ENCODE measurements at regions not wholly inside any gene's neighbourhood (a gene's known extent, or its start where the extent isn't known, plus 50 kb on each side); places are given as distances from the start of the nearest gene placed in this dataset.
A peak's percentile ranks its signal among the peaks of the same experiment; 100 is the strongest.

DNA sequence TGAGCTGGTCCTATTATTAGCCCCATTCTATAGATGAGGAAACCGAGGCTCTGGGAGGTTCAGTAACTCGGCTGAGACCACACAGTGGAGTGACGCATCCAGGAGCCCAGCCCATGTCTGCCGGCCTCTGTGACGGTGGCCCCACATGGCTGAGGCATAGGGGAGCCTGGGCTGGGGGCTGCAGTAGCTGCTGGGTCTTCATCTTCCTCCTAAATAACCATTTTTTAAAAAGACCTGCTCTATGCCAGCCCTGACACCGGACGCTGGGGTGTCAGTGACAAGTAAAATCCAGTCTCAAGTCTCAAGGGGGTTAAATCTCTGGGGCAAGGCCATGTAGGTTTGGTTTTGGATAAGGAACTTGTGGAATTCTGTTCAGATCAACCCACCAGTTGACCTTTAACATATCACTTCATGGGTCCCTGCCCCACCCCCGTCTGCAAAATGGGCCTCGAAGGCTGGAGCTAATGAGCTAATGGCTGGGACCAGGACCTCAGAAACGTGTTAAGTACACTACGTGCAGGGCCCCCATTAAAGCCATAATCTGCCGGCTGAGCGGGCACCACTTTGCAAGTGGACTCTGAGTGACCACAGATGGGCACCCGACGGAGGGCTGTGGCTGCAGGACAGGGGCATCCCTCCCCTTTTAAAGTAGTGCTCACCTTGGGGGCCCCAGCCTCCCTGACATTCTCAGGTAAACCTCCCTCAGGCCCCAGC is 136.5 kb upstream of the UNC5B start:
- H3K36me3 ChIP-seq = no peaks in the 10 kb centered on the region
- H3K9me3 ChIP-seq = no peaks in the 10 kb centered on the region
- intact Hi-C loops (cut with DNase I) = no loop called here
- DNase-seq (peak in 2 of 3 donors; percentile 36 to 42), ATAC-seq (no peak)
- WGBS (ENCODE audit: insufficient coverage, low coverage, low lambda C conversion rate, missing lambda C conversion rate) = 73% methylated on average over 3 of the region's 15 CpGs
- H3K27ac ChIP-seq = no peak overlapping the region
- TF ChIP-seq, protein P1, sequence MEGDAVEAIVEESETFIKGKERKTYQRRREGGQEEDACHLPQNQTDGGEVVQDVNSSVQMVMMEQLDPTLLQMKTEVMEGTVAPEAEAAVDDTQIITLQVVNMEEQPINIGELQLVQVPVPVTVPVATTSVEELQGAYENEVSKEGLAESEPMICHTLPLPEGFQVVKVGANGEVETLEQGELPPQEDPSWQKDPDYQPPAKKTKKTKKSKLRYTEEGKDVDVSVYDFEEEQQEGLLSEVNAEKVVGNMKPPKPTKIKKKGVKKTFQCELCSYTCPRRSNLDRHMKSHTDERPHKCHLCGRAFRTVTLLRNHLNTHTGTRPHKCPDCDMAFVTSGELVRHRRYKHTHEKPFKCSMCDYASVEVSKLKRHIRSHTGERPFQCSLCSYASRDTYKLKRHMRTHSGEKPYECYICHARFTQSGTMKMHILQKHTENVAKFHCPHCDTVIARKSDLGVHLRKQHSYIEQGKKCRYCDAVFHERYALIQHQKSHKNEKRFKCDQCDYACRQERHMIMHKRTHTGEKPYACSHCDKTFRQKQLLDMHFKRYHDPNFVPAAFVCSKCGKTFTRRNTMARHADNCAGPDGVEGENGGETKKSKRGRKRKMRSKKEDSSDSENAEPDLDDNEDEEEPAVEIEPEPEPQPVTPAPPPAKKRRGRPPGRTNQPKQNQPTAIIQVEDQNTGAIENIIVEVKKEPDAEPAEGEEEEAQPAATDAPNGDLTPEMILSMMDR (IDR thresholded peaks at IDR 0.05) = no peak
- TF ChIP-seq POLR2A (IDR thresholded peaks at IDR 0.05) = no peak
- no peaks in the 10 kb centered on the region for H3K27me3 ChIP-seq
- H3K4me3 ChIP-seq = no peak overlapping the region
- no peaks in the 10 kb centered on the region for H3K4me1 ChIP-seq

DNA sequence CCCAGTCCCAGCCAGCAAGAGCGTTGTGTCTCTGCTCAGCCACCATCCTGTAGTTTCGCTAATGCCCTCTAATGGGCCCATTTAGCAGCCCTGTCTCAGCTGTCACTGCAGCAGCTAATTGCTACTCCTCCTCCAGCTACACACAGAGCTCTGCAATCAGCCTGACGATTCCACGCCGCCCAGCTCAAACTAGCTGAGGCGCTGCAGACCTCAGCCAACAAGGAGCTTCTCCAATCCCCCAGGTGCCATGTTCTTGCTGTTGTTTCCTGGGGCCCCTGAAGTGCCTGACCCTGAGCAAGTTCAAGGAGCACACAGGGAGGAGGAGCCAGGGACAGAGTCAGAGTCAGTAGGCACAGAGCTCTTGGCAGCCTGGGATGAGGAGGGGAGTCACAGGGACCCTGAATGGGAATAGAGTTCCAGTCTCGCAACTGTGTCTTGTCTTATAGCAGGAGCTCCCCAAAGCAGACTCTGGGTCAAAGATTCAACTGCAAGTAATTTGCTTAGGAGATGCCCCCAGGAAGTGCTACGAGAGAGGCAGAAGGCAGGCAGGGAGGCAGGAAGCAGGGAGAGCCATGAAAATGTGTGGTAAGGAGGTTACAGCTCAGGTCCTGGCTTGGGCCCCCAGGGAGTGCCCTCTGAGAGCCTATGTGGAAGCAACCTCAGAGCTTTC is 135.8 kb upstream of the UNC5B start:
- Histone ChIP-seq H3K9me3 (no peaks in the 10 kb centered on the region), H3K36me3 (no peaks in the 10 kb centered on the region), H3K27ac (no peak overlapping the region), H3K4me1 (no peaks in the 10 kb centered on the region), H3K4me3 (no peak overlapping the region), H3K27me3 (no peaks in the 10 kb centered on the region)
- intact Hi-C loops (cut with DNase I) = no loop called here
- peak in 1 of 3 donors; percentile 14 for DNase-seq
- TF ChIP-seq, protein P1 (IDR thresholded peaks at IDR 0.05) = no peak
- TF ChIP-seq POLR2A (IDR thresholded peaks at IDR 0.05) = no peak
- 56% methylated on average over 2 of the region's 8 CpGs for WGBS (ENCODE audit: insufficient coverage, low coverage, low lambda C conversion rate, missing lambda C conversion rate)
- no peak for ATAC-seq

DNA sequence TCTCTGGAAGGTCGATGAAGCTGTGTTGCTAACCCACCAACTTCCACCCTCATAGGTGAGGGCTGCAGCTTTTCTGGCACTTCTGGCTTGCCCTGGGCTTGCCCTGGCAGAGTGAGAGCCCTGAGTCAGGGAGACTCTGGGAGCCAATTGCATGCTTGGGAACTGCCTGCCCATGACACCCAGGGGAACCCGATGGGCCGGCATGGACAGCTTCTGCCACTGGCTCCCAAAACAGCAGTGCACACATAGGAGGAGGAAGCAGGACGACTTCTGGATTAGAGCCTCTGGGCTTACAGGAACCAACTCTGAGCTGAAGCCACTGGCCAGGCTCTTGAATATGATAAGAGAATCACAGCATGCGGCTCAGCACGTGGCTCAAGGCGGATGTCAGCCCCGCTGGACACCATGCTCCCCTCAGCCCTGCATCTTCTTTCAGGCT is 135.2 kb upstream of the UNC5B start:
- no peaks in the 10 kb centered on the region for H3K4me1 ChIP-seq
- H3K4me3 ChIP-seq = no peak overlapping the region
- H3K36me3 ChIP-seq = no peaks in the 10 kb centered on the region
- no peak overlapping the region for H3K27ac ChIP-seq
- ATAC-seq (no peak), DNase-seq (peak in 2 of 3 donors; percentile 25 to 37)
- intact Hi-C loops (cut with DNase I) = no loop called here
- no peaks in the 10 kb centered on the region for H3K9me3 ChIP-seq
- TF ChIP-seq, protein P1 (IDR thresholded peaks at IDR 0.05) = no peak
- no peak for TF ChIP-seq POLR2A (IDR thresholded peaks at IDR 0.05)
- H3K27me3 ChIP-seq = no peaks in the 10 kb centered on the region
- 80% methylated on average over 1 of the region's 8 CpGs for WGBS (ENCODE audit: insufficient coverage, low coverage, low lambda C conversion rate, missing lambda C conversion rate)

DNA sequence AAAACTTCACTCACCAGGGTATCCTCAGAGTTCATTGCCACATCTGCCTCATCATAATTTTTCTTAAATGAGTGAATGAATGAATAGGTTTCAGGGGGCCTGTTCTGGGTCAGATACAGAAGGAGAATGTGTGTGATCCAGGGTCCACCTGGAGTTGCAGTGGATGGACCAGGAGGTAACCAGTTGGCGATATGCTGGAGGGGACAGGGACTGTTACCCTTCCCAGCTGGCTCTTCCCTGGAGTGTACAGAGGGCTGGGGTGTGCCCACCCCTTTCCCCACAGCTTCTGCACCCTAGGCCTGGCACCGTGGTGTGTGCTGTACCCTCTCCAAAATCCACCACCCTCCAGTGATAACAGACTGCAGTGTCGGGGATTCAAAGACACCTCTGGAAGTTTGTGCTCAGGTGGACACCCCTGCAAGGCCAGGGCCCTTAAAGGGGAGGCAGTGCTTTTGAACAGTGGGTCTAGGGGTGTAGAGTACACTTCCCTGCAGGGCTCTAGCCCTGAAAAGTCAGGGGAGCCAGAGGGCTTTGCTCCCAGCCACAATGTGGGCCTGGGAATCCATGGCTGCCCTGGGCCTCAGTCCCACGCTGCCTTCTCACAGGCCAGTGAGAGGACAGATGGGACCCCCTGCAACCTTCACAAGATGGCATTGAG is 134.4 kb upstream of the UNC5B start:
- H3K27ac ChIP-seq = no peak overlapping the region
- 100% methylated on average over 1 of the region's 4 CpGs for WGBS (ENCODE audit: insufficient coverage, low coverage, low lambda C conversion rate, missing lambda C conversion rate)
- no peaks in the 10 kb centered on the region for H3K27me3 ChIP-seq

More for the DNA sequence above, 134.4 kb upstream of the UNC5B start:
- DNase-seq (peak in 2 of 3 donors; percentile 27 to 28), ATAC-seq (no peak)
- Histone ChIP-seq H3K36me3 (no peaks in the 10 kb centered on the region), H3K9me3 (no peaks in the 10 kb centered on the region), H3K4me3 (no peak overlapping the region), H3K4me1 (no peaks in the 10 kb centered on the region)
- intact Hi-C loops (cut with DNase I) = no loop called here
- TF ChIP-seq, protein P1 (IDR thresholded peaks at IDR 0.05) = no peak
- TF ChIP-seq POLR2A (IDR thresholded peaks at IDR 0.05) = no peak

All from right lobe of liver (tissue), 6 donors.